ENCODE measurements at regions not wholly inside any gene's neighbourhood (a gene's known extent, or its start where the extent isn't known, plus 50 kb on each side); places are given as distances from the start of the nearest gene placed in this dataset.
A peak's percentile ranks its signal among the peaks of the same experiment; 100 is the strongest.

DNA sequence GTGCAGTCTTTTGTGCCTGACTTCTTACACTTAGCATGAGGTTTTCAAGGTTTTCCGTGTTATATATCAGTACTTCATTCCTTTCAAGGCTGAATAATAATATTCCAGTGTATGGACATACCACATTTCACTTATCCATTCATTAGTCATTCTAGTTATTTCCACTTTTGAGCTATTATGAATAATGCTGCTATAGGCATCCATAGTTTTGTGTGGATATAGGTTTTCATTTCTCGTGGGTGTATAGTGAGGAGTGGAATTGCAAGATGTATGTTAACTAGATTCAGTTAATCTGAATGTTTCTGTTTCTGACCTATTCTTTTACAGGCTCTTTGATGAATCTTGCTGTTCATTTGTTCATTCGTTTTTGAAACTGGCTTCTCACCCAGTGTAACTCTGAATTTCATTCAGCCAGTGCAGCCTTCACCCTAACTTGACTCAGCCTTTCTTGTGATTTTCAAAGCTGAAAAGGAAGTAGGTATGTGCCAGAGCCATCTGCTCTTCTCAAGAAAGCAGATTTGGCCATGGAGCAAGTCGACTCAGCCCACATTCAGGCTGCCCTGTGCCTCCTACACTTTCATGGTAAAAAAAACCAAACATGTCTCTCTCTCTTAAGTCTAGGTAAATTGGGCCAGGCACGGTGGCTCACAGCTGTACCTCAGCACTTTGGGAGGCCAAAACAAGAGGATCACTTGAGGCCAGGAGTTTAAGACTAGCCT lies 56.3 kb upstream of the NOCT start:
- no peak overlapping the region for H3K4me3 ChIP-seq
- ATAC-seq (peak; percentile 27), DNase-seq (no peak)
- H3K4me1 ChIP-seq: peaks cover 3 to 35% of the 10 kb centered on the region in 2 donors
- H3K27me3 ChIP-seq: no peaks in the 10 kb centered on the region
- H3K9me3 ChIP-seq: no peaks in the 10 kb centered on the region
- TF ChIP-seq, protein P1, sequence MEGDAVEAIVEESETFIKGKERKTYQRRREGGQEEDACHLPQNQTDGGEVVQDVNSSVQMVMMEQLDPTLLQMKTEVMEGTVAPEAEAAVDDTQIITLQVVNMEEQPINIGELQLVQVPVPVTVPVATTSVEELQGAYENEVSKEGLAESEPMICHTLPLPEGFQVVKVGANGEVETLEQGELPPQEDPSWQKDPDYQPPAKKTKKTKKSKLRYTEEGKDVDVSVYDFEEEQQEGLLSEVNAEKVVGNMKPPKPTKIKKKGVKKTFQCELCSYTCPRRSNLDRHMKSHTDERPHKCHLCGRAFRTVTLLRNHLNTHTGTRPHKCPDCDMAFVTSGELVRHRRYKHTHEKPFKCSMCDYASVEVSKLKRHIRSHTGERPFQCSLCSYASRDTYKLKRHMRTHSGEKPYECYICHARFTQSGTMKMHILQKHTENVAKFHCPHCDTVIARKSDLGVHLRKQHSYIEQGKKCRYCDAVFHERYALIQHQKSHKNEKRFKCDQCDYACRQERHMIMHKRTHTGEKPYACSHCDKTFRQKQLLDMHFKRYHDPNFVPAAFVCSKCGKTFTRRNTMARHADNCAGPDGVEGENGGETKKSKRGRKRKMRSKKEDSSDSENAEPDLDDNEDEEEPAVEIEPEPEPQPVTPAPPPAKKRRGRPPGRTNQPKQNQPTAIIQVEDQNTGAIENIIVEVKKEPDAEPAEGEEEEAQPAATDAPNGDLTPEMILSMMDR (IDR thresholded peaks at IDR 0.05): no peak
- intact Hi-C loops (cut with DNase I): no loop called here
- H3K36me3 ChIP-seq: no peaks in the 10 kb centered on the region
- peak overlapping the region in 1 of 2 donors; percentile 67 for H3K27ac ChIP-seq

DNA sequence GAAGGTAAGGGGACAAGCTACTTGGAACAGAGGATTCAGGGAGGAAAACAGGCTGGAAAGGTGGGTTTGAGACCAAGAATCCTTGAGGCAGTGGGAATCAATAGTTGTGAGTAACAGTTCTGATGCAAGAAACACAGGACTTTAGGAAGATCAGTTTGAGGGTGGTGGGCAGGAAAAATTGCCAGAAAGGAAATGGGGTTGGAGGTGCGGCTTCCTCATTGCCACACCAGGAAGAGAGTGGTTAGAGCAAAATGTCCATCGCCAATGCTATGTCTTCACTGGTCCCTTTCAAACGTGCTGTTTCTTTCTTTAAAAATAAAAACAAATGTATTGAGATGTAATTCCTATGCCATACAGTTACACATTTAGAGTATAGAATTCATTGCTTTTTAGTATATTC lies 57.1 kb upstream of the NOCT start:
- H3K27me3 ChIP-seq: no peaks in the 10 kb centered on the region
- TF ChIP-seq, protein P1 (IDR thresholded peaks at IDR 0.05): no peak
- ATAC-seq: no peak
- H3K4me1 ChIP-seq: peaks cover 10 to 42% of the 10 kb centered on the region in 2 donors
- DNase-seq: no peak
- H3K27ac ChIP-seq: peak overlapping the region in 1 of 2 donors; percentile 67
- no peaks in the 10 kb centered on the region for H3K9me3 ChIP-seq
- intact Hi-C loops (cut with DNase I): no loop called here
- H3K4me3 ChIP-seq: no peak overlapping the region
- no peaks in the 10 kb centered on the region for H3K36me3 ChIP-seq

DNA sequence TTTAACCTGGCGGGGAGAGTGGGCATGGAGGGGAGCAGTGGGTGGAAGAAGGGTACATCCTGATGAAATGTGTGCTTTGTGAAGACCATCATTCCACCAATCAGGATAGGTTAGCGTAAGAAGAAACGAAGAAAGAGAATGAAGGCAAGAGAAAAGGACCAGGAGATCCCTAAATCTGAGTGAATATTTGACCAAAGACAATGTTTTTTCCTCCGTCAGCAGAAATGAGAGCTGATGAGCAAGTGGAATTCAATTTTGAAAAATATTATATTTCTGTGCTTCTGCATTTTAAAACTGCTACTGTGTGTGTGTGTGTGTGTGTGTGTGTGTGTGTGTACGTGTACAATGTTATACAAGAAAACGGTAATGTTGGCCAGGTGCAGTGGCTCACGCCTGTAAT lies 58.3 kb upstream of the NOCT start:
- Histone ChIP-seq H3K36me3 (no peaks in the 10 kb centered on the region), H3K27ac (no peak overlapping the region), H3K4me1 (peaks cover 12 to 50% of the 10 kb centered on the region in 2 donors), H3K9me3 (no peaks in the 10 kb centered on the region), H3K4me3 (no peak overlapping the region), H3K27me3 (no peaks in the 10 kb centered on the region)
- intact Hi-C loops (cut with DNase I): no loop called here
- DNase-seq (no peak), ATAC-seq (no peak)
- TF ChIP-seq, protein P1 (IDR thresholded peaks at IDR 0.05): no peak

DNA sequence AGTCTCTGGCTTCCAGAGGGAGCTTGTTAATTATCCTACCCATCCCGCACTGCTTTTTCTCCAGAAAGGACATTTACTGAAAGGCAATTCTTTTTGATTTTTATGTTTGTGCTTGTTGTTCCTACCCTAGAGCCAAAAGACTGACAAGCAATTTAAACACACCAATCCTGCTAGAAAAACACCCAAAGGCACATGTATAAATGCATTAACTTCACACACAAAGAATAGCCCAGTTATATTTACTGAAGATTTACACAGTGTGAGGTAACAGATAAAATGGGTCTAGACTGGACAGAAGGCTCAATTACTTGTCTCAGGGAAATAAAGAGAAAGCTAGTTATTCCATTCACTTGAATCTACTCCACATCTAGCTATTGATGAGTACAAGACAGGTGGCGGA lies 61.2 kb upstream of the NOCT start:
- TF ChIP-seq, protein P1 (IDR thresholded peaks at IDR 0.05): no peak
- ATAC-seq: no peak
- Histone ChIP-seq H3K27me3 (no peaks in the 10 kb centered on the region), H3K27ac (peak overlapping the region in 1 of 2 donors; percentile 65), H3K36me3 (no peaks in the 10 kb centered on the region), H3K9me3 (no peaks in the 10 kb centered on the region), H3K4me3 (no peak overlapping the region), H3K4me1 (peaks cover 12 to 45% of the 10 kb centered on the region in 2 donors)
- DNase-seq: no peak
- intact Hi-C loops (cut with DNase I): no loop called here

DNA sequence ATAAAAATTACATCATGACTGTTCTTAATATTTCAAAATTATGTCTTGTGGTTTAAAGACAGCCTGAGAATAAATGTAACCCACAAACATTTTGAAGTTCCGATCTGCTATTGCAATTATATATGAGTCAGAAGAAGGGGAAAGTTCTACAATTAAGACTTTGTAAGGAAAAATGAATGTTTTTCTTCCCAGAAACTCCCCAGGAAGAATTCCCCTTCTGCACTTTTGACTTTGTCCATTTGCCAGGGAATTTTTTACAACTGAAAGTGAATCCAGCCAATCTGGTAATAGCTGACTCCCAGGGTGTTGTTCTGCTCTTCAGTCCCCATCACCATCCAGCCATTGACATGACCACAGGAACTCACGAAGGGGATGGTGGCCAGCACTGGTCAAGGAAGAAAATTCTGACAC lies 61.6 kb upstream of the NOCT start:
- Histone ChIP-seq H3K4me3 (no peak overlapping the region), H3K36me3 (no peaks in the 10 kb centered on the region), H3K27me3 (no peaks in the 10 kb centered on the region), H3K27ac (peak overlapping the region; percentile 28 to 65), H3K9me3 (no peaks in the 10 kb centered on the region), H3K4me1 (peaks cover 12 to 41% of the 10 kb centered on the region in 2 donors)
- DNase-seq (no peak), ATAC-seq (peak; percentile 73)
- TF ChIP-seq, protein P1 (IDR thresholded peaks at IDR 0.05): no peak
- intact Hi-C loops (cut with DNase I): no loop called here

Measured in left lung (tissue), 4 donors.